Left forelimb (tissue), 1 donor: ENCODE measurements at regions not wholly inside any gene's neighbourhood (a gene's known extent, or its start where the extent isn't known, plus 50 kb on each side); places are given as distances from the start of the nearest gene placed in this dataset.

Source experiments
- DNase-seq: peaks from one replicate; pipeline ENCODE4 v3.0.0-alpha.2; 2018; ENCODE audit warnings: low spot score

DNA sequence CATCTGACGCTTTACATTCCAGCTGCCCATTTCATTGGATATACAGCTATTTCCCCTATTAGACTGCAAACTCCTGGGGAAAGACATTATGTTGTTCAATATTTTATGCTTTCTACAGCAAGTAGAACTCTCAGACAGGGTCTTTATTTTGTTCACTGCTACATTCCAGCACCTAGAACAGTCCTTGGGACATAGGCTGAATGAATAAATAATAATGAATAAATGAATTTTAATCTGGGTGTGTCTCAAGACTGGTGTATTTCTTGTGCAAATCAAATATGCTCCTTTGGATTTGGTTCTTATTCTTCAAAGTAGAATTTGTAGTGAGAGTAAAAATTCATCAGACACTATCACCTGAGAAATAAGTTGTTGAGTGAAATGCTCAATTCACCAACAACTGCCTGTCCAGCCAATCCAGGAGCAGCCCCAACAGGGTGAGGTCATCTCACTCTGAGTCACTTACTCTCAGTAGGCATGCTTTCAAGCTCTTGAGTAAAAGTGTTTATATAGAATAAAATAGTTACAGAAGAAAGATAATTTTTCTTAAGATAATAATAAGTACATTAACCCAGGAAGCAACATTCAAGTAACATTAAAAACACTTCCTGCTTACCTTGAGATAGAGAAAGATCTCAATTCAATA lies 287.5 kb upstream of the NPVF start:
- no peak for DNase-seq

DNA sequence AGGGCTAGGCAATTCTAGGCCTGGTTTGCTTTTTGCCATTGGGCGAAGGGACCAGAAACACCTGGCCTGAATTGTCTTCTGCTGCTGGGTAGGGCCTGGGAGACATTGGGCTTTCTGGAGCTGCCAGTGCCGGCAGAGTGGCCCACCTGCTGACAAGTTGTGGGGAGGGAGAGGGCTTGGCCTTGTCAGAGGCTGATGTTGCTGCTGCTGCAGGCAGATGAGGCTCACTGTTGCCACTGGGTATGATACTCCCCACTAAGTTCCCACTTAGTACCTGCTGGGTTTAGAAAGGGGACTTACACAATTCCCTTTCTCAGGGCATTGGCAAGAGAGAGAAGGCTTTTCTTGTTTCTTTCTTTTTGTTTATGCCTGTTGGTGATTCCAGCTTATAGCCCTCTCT lies 289.6 kb upstream of the NPVF start:
- no peak for DNase-seq

DNA sequence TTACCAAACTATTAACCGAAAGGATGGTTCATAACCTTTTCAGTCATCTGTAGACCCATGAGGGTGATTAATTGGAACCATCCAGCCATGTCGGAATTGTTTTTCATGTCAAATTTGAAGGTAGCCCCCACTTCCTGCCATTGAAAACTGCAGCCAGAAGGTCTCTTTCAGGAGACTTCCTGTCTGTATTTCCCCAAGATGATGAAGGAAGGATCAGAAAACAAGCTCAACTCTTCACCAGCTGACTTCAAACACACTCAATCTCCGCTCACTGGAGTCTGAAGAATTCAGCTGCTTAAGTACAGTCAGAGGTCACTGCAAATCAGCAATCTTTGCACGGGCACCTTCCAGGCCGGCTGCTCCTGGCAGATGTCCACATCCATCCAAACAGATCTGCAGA lies 291.7 kb upstream of the NPVF start:
- no peak for DNase-seq

DNA sequence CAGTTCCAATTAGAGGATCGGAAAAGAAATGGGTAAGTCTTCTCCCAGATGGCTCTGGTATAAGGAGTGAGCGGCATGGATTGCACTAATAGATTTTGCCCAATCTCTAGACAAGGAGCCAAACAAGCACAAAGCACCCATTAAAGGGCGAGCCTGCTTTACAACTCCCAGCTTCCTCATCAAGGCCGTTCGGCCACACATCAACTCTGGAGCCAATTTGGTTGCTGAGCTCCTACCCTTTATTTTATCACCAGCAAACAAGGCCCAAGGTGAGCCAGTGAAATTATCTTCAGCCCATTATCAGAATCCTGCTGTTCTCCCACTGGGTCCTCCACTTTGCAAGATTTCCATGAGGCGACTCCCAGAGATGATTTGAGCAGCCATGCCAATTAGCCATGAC lies 292.2 kb upstream of the NPVF start:
- DNase-seq = no peak

DNA sequence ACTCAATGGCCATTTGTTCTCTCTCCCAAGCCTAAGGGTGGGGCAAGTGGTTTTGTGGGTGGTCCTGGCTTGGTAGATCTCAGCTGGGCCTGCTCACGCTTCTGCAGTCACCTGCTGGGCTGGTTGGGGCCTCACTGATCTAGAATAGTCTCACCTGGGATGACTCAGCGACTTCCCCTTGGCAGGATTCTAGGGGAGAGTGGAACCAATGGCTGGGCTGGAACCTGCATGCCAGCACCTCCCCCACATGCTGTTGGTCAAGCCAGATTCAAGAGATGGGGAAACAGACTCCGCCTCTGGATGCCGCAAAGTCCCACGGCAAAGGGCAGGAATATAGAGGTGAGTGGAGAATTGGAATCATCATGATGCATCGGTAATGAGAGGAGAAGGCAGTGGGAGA lies 292.9 kb upstream of the NPVF start:
- DNase-seq = no peak

DNA sequence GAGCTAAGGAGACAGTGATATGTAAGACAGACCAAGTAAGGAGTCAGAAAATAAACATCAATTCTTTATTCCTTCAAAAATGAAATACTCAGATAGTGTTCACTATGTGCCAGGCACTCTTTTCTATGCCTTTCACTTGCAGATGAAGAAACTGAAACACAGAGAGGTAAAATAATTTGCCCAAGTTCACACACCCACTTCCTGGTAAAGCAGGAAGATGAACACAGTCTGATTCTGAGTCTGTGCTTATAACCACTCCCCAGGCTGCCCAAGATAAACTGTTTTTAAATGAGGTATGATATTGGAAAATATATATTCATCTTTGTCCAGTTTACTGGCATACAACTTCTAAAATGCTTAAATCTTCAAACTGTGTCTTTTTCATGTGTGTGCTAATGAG lies 294.4 kb upstream of the NPVF start:
- DNase-seq = no peak

DNA sequence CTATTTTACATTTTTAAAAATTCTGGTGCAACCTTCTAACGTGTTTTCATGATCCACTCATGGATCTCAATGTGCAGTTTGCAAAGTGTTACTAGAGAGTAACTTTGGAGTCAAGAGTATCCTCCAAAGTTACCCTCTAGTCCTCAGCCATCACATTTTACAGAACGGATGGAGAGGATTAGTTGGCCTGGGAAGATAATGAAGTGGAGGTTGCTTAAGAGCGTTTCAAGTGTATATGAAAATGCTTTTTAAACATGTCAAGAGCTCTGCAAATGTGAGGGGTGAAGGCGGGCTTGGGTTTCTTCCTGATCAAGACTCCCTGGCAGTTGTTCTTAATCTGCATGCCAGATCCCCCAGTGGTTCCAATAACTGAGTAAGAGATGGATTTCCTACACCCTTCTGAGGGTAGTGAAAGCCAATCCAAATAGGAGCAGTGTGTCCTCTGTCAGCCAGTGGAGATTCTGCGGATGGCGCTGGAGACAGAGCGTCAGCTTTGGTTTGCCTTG lies 299.4 kb upstream of the NPVF start:
- no peak for DNase-seq

DNA sequence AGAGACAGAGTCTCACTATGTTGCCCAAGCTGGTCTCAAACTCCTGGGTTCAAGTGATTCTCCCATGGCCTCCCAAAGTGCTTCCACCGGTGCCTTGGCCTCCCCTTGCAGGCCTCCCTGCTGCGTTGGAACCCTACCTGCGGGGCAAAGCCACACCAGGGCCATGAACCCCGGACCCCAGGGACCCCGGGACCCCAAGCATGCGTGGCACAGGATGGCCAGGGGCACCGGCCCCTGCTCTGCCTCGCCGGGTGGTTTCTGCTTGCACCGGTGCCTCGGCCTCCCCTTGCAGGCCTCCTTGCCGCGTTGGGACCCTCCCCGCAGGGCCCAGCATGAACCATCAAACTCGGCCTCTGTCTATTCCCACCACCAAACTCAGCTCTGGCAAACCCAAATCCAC lies 301.0 kb upstream of the NPVF start:
- no peak for DNase-seq

DNA sequence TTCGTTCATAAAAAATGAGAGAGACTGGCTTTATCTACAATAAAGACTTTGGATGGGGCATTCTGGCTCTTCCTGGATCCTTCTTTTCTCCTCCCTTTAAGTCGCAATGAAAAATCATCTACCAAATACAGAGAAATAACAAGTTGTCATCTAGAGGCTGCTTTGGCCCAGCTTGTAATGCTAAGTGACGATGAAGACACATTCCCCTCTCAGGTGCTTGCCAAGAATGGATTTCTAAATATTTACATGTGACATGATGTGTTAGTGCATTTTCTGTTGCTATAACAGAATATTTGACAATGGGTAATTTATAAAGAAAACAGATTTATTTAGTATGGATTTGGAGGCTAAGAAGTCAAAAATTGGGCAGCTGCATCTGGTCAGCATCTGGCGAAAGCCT lies 308.6 kb upstream of the NPVF start:
- DNase-seq = no peak

DNA sequence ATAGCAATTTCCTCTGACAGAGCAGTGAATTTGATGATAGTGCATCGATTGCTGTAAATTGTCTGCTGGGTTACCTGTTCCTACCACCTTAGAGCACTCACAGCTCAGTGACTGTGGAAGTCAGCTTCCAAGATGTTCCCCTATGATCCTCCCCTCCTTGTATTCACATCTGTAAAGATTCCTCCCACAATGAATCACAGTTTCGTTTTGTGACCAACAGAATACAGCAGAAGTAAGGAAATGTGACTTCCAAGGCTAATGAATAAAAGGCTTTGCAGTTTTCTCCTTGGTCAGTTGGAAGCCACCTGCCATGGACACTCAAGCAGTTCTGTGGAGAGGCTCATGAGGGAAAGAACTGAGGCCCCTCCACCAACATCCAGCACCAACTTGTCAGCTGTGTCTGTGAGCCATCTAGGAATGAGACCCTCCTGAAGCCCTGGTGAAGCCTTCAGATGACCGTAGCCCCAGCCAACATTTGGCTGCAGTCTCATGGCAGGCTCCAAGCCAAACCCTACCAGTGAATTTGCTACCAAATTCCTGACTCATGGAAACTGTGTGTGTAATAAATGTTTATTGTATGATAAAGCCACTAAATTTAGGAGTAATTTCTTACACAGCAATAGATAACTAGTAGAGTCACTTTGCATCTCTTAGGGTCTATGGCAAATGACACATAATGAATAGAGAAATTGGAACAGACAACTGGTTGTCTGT lies 309.5 kb upstream of the NPVF start:
- DNase-seq = no peak

DNA sequence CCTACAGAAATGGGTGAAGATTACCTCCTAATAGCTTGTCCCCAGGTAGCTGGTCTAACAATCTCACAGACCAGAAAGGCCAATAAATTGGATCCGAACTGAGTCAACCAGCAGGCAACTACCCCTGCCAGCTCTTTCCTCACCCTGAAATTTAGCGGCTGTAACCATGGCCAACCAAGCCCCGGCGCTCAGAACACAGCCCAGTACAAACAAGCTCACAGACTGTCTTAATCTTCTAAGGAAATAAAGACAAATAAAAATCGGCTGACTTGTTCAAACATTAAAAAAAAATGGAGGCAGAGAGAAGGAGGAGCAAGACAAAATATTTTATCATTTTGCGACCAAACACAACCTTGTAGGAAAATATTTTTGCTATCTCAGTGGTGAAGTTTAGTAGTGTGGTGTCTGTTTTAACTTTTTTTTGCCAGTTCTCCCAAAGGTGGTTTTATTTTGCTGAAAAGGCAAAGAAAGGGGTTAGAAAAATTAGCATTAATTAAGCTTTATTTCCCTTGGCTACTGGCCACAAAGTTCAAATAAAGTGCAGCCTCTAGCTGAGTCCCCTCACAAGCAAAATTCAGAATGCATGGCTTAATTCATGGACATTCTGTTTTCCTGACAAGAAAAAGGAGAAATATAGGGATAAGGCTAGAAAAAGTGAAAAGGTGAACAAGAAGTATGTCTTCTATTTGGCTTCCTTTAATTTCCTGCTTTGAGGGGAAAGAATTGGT lies 313.0 kb upstream of the NPVF start:
- no peak for DNase-seq

DNA sequence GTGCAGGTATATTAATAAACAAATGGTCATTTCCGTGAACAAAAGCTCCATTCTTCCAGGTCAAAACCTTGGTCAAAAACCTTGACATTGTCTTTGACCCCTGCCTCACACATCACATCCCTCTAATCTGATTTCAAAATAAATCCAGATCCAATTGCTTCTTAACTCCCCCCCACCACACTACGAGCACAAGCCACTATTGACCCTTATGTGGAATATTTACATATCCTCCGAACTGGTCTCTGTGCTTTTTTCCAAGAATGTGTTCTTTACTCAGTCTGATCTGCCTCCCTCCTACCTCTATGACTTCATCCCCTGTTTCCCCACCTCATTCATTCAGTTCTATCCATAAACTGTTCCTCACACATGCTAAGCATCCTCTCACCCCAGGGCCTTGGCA lies 313.6 kb upstream of the NPVF start:
- no peak for DNase-seq

DNA sequence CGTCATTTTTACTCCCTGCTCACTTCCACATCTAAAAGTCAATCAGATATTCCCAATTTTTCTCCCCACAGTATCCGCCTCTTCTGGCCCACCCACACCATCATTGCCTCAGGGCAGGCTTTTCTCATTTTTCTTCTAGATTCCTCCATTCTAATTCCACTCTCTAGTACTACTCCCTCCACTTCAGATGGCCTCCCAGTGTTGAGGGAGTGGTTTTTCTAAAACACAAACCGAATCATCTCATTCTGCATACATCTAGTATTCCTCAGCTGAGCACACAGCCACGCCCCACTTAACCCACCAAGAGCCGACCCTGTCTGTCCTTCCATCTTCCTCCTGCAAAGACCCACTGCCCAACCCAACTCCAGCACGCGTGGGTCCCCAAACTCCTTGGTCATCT lies 314.9 kb upstream of the NPVF start:
- no peak for DNase-seq

DNA sequence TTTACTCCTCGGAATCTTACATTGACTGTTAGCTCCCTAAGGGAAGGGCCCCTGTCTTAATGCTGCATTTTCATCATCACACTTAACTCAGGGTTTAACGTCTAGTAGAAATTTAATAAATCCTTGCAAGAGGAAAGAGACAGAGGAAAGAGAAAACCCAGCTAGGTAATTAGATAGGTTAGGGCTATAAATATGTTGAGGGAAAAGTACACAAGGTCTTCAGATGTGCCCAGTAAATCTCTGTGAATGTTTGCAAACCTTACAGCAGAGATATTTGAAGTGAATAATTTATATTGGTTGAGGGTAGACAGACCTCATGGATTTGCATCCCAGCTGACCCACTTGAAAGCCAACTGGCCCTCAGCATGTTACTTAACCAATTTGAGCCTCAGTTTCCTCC lies 315.5 kb upstream of the NPVF start:
- DNase-seq = no peak

DNA sequence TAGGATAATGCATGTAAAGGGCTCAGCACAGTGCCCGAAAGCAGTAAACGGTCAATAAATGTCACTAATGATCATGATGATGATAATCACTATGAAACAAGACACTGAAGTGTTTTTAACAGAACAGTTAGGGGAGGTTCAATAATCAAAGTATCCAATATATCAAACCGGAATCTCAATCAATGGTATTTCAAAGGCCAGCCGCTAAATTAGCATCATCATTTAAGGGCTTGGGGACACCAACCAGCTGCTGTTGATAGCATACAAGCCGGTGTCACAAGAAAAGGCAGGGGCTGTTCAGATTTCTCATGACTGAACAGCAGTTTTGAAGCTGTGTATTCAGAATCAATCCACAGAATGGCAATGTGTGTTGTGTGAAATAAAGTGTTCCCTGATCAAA lies 316.0 kb upstream of the NPVF start:
- no peak for DNase-seq

DNA sequence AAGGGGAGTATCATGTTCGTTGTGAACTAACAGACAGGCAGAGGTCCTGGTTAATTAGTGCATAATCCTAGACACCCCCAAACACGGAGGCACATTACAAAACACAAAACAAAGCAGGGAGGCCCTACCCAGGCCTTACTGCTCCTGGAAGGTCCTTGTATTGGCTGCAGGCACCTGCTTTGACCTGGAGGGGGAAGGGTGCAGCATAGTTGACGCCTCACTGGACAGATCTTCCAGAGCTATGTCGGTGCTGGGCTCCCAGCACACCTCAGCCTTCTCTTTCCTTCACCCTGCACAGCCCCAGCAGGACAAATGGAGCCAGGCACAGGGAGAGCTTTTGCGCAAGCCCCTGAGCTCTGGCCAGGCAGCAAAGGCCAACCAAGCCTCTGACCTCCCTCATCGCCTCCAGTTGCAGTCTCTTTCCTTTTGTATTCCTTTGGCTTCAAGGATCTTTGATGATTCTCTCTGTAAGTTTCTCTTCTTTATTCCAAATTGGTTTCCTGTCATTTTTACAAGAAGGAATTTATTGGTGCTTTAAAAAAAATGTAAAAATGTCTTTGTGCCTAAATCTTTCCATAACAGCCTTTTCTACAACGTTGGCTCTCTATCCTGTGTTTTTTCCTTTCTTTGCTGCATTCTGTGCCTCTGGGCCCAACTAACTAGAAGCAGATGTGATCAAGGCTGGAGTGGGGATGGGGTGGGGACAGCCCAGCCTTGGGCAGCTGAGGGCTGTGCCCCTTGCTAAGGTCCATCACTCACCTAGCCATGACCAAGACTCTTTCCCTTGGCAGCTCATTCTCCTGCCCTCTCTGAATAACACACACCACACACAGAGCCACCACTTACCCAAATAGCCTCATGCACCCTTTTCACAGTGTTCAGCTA lies 317.1 kb upstream of the NPVF start:
- DNase-seq = no peak

DNA sequence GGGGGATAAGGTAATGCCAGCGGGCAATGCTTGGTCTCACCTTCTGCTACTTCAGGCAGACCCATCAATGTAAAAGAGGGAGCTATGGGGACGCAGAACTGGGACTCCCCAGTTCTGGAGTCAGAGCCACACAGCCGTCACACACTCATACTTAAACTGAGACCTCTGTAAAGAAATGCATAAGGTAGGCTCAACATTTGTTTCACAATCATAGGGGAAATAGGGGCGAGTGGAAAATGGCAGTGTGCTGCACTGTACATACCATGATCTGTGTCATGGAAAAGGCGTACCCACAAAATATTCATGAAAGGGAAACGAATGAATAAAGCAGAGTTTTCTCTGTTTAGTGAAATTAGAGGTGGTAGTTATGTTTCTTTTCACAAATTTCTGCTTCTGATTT lies 318.0 kb upstream of the NPVF start:
- DNase-seq = no peak

DNA sequence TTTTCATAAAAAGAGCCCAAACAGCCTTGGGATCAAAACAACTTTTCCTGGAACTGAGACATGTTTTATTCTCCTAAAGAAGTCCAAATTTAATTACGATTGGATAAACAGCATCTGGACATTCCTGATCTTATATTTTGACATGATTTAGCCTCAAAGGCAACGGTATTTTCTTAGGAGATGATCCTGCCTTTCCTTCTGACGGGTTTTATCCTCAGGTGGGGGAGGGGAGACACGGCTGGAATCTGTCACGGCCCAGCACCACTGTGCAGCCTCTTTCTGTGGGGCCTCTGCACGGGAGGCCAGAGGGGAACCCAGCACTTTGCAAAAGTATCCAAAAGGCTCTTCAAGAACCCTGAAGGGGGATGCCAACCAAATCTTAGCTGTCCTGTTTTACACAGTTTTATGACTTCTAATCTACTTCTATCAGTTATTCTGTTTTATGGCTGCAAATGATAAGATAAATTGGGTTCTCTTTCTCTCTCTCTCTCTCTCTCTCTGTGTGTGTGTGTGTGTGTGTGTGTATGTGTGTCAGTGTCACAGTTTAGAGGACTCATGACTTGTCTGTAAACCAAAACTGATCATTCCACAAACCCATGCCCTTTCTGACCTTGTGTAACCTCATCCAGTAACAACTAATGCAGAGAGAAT lies 321.1 kb upstream of the NPVF start:
- DNase-seq = no peak

DNA sequence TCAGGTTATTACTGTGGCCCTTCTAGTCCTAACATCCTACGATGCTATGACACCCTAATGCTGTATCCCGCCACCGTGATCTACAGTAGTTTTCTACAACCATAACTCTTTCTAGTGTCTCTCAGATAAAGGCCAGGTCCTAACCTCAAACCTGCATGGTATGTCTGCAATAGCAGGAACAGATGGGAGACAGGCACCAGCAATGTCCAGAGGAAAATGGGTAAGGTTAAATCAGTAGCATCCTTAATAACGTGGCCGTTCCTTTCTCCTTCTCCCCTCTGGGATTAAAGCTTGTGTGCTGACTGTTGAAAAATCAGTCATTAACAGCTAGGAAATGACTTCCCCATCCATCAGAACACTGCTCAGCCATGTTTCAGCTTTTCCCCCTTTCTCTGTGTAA lies 321.9 kb upstream of the NPVF start:
- no peak for DNase-seq

DNA sequence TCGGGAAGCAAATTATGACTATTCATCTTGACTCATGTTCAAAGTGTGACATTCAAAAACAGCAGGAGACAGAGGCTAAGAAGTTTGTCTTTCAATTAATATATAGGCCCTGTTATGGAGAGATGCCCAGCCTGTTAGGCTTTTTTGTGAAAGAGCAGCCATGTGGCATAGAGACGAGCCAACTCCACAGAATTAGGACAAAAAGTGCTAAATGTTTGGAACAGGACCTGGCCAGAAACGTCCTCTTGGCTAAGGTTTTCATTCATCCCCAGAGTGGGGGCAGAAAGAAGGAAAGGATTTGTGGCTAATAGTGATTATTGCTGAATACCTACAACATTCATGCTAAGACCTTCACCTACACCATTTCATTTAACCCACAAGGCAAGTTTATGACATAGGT lies 324.7 kb upstream of the NPVF start:
- DNase-seq = no peak

DNA sequence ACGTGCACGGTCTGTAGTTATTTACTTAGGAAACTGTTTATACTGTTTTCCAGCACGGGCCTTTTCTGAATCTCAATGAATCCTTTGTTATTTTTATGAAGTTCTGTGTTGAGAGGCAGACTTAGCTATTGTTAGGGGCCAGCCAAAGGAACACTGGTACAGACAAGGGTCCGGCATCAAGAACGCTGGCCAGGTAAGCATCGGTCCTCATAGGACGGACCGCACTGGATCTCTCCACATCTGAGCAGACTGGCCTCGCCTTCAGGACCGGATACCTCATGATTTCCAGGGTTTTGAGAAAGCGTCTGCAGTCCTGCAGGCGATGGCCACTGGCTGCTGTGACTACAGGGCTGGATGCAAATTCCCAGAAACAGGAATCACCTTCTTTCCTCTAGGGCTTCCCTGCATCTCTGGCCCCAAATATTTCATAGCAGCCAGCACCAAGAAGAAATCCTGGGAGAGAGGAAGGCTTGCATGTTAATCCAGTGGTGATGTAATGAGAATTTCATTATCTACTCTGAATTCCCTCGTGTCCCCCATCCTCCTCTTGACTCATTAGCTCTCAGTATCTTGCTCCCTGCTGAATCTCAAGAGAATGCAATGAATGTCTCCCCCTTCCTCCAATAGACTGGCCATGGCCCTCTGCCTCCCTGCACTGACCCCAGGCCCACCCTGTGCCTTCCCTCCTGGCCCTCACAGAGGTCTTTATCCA lies 325.4 kb upstream of the NPVF start:
- no peak for DNase-seq
